ENCODE measurements at regions not wholly inside any gene's neighbourhood (a gene's known extent, or its start where the extent isn't known, plus 50 kb on each side); places are given as distances from the start of the nearest gene placed in this dataset.

DNA sequence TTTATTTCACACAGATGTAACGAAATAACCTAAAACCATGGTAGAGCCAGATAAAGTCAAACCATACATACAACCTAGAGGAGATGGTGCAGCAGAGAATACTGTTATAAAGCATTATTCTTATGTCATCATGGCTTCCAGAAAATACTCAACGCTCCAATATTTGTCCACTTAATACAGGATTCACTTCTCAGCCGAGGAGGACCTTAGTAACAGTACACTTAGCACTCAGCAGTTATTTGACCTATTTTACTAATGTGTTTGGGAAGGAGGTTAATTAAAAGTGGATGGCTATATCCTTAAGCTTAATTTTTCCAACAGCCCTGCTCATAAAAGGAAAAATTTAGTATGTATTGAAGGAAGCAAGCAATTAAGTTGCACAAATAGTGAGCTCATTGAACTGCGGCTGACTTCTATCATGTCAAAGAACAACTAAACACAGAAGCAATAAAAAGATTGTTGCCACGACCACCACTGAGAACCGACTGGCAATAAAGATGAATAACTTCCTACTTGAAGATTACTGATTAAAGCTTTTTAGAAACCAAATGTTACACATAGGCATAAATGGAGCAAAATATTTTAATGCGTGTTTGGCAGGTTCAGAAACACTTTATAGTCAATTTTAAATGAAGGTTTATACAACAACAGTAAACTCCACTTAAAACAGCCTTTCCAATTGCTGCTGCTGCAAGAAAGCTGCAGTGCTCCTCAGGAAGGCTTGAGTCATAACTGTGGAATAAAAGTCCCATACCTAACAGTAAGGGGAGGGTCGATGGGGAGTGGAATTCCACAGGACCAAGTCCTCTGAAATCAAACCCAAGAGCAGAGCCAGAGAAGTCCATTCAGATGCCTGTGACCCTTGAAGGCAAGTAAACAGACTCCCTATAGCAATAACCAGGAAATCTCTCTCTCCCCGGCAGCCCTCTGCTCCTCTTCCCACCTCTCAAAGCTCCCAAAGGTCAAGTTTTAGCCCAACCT lies 218.9 kb upstream of the CDKN3 start:
- CTCF ChIA-PET = interaction anchor here (0.6 to 7.7 kb wide), 10 partner anchors 12 to 745 kb away, joined by 3 to 43 read pairs (median 4); no protein-coding TSS in a partner anchor
- POLR2A ChIA-PET = no interaction called here
- TF ChIP-seq, protein P1, sequence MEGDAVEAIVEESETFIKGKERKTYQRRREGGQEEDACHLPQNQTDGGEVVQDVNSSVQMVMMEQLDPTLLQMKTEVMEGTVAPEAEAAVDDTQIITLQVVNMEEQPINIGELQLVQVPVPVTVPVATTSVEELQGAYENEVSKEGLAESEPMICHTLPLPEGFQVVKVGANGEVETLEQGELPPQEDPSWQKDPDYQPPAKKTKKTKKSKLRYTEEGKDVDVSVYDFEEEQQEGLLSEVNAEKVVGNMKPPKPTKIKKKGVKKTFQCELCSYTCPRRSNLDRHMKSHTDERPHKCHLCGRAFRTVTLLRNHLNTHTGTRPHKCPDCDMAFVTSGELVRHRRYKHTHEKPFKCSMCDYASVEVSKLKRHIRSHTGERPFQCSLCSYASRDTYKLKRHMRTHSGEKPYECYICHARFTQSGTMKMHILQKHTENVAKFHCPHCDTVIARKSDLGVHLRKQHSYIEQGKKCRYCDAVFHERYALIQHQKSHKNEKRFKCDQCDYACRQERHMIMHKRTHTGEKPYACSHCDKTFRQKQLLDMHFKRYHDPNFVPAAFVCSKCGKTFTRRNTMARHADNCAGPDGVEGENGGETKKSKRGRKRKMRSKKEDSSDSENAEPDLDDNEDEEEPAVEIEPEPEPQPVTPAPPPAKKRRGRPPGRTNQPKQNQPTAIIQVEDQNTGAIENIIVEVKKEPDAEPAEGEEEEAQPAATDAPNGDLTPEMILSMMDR (IDR thresholded peaks at IDR 0.05; ENCODE audit: insufficient read depth, low read depth, low read length) = no peak
- no peak for DNase-seq (ENCODE audit: low read depth)
- Histone ChIP-seq H3K36me3 (ENCODE audit: control insufficient read depth, insufficient read depth, low read length) (no peaks in the 10 kb centered on the region), H3K27me3 (ENCODE audit: control insufficient read depth, insufficient read depth, low read length) (no peaks in the 10 kb centered on the region), H3K4me3 (ENCODE audit: low read depth, low read length) (no peak overlapping the region)

DNA sequence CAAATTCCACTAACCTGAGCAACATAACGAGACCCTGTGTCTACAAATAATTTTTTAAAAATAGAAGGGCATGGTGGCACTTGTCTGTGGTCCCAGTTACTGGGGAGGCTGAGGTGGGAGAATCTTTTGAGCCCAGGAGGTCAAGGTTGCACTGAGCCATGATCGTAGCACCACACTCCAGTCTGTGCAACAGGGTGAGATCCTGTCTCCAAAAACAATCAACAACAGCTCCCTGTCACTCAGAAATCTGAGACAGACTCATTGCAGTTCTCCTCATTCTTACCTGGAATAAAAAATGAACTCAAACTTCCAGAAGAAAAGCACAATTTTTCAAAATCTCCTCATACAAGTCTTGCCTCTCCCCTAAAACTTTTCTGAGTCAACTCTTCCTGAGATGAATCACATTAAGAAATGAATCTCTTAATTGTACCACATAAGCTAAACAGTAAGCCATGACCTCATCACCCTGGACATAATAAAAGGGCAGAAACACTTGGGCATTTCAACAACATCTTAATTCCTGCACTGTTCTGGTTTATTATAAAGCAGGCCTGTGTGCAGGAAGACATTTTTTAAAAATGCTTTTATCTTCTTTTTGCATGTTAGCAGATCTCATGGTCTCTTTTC lies 214.3 kb upstream of the CDKN3 start:
- Histone ChIP-seq H3K36me3 (ENCODE audit: control insufficient read depth, insufficient read depth, low read length) (no peaks in the 10 kb centered on the region), H3K27me3 (ENCODE audit: control insufficient read depth, insufficient read depth, low read length) (no peaks in the 10 kb centered on the region), H3K4me3 (ENCODE audit: low read depth, low read length) (no peak overlapping the region)
- ChIA-PET CTCF (interaction anchor here (0.6 to 1.7 kb wide), 6 partner anchors 8 to 640 kb away, joined by 3 to 6 read pairs (median 3); no protein-coding TSS in a partner anchor), POLR2A (interaction anchor here (0.6 to 0.7 kb wide), 2 partner anchors 229 to 805 kb away, joined by 3 read pairs; no protein-coding TSS in a partner anchor)
- TF ChIP-seq, protein P1 (IDR thresholded peaks at IDR 0.05; ENCODE audit: insufficient read depth, low read depth, low read length) = no peak
- DNase-seq (ENCODE audit: low read depth) = no peak

DNA sequence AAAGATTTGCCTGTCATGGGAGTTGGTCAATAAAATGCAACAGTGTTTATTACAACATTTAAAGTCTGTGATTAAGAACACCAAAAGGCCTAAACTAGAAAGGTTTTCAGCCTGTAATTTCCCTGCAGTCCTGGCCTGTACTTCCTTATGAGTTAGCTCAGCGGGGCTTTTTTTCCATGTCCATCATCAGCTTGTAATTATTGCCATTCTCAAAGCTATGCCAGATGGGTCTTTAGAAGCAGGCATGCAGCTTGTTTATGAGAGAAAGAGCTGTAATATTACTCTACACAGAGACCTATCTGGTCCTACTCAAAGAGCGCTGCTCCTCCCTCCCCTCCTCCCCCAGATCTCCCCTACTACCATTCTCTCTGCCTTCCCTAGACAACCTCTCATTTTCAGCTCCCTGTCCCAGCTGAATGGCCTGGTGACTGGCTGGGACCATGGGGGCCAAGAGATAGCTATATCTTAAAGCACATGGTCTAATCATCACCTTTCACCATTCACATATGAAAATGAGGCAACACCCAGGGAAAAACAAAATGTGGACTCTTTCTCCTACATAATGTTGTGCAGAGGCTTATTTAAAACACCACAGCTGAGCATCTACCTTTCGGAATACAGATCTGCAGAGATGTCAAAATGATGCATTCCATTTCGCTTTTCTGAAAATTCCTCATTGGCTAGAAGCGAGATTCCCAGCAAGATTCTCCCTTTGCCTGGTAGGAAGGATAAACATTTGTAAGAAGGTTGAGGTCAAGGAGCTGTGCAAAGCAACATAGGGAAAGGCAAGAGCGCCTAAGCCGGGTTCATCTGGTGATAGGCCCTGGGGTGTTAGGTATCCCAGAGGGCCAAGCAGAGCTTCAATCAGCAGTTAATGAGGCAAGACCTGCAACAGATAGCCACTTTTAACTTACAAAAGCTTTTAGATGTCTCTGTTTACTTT lies 209.7 kb upstream of the CDKN3 start:
- TF ChIP-seq, protein P1 (IDR thresholded peaks at IDR 0.05; ENCODE audit: insufficient read depth, low read depth, low read length) = no peak
- no peaks in the 10 kb centered on the region for H3K36me3 ChIP-seq (ENCODE audit: control insufficient read depth, insufficient read depth, low read length)
- POLR2A ChIA-PET = no interaction called here
- no peaks in the 10 kb centered on the region for H3K27me3 ChIP-seq (ENCODE audit: control insufficient read depth, insufficient read depth, low read length)
- H3K4me3 ChIP-seq (ENCODE audit: low read depth, low read length) = no peak overlapping the region
- no peak for DNase-seq (ENCODE audit: low read depth)
- CTCF ChIA-PET = interaction anchor here (1.2 to 2.1 kb wide), 3 partner anchors 12 to 160 kb away, joined by 5 to 11 read pairs (median 5); no protein-coding TSS in a partner anchor

DNA sequence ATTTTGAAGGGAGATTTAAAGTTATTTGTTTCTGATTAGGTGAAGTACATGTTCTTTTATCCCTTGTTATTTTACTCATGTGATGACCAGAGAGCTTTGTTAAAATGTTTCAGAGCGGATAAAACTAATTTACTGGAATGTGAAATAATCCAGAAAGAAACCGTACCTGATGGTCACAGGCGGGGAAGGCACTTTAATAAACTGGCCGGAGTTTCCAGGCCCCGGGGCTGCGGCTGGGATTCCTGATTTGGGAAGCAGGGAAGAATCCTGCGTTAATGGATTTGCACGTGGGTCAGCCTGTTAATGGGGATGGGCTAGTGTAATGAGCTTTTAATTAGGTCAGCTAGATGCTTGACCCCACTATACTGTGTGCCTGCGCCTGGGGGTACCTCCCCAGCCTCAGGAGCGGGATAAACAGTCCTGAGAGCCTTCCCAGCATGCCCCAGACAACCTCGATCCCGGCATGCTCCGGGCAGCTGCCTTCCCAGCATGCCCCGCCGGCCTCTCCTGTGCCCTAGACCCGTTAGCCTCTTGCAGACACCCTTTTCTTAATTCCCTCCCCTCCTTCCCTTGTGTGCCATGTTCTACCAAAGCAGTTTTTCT lies 208.6 kb upstream of the CDKN3 start:
- H3K36me3 ChIP-seq (ENCODE audit: control insufficient read depth, insufficient read depth, low read length) = no peaks in the 10 kb centered on the region
- TF ChIP-seq, protein P1 (IDR thresholded peaks at IDR 0.05; ENCODE audit: insufficient read depth, low read depth, low read length) = no peak
- no peak overlapping the region for H3K4me3 ChIP-seq (ENCODE audit: low read depth, low read length)
- no peaks in the 10 kb centered on the region for H3K27me3 ChIP-seq (ENCODE audit: control insufficient read depth, insufficient read depth, low read length)
- DNase-seq (ENCODE audit: low read depth) = no peak
- ChIA-PET POLR2A (no interaction called here), CTCF (interaction anchor here (0.8 to 2.1 kb wide), 5 partner anchors 13 to 160 kb away, joined by 3 to 11 read pairs (median 5); no protein-coding TSS in a partner anchor)

All from BJ (cell line).